PC-9 (cell line): ENCODE measurements at regions not wholly inside any gene's neighbourhood (a gene's known extent, or its start where the extent isn't known, plus 50 kb on each side); places are given as distances from the start of the nearest gene placed in this dataset.

Experiments
- BruUV-seq: library from RNA; stranded (reverse); fragments of 400-500 nt; replicated peaks from 2 replicates; lab custom pipeline; 2021; lab: Mats Ljungman, UMichigan
- CTCF ChIA-PET: fragments of 300-600 bp; sonication (Branson Sonifier 250); formaldehyde crosslinking; loops from one replicate; lab custom pipeline; 2022; ENCODE audit warnings: antibody characterized with exemption; lab: Charles Lee
- POLR2A ChIA-PET: fragments of 300-600 bp; sonication (Branson Sonifier 250); formaldehyde crosslinking; loops from one replicate; lab custom pipeline; 2022; ENCODE audit warnings: antibody characterized with exemption; ENCODE audit not compliant: unreplicated experiment; lab: Charles Lee
- DNase-seq, 2 experiments: peaks; one replicate each; pipeline versions ENCODE4 v3.0.0 to v3.0.0-alpha.2; 2015 to 2022; ENCODE audit warnings: mixed read lengths in 1 of 2
- H2AFZ ChIP-seq: fragments of 200-600 bp; sonication (generic); 2 replicates; pipeline ENCODE4 v1.8.1; 2017; ENCODE audit warnings: antibody characterized with exemption
- H3F3A ChIP-seq: fragments of 200-600 bp; sonication (generic); 2 replicates; pipeline ENCODE4 v1.8.1; 2017; ENCODE audit warnings: antibody characterized with exemption, mild to moderate bottlenecking, low read depth; ENCODE audit not compliant: insufficient read depth
- H3K27ac ChIP-seq: fragments of 200-600 bp; sonication (generic); 2 replicates; pipeline ENCODE4 v1.6.1; 2016; ENCODE audit warnings: mixed run types
- H3K27me3 ChIP-seq: fragments of 200-600 bp; sonication (generic); 2 replicates; pipeline ENCODE4 v1.6.1; 2016; ENCODE audit warnings: low read depth, mixed run types; ENCODE audit not compliant: insufficient read depth
- H3K36me3 ChIP-seq: fragments of 200-600 bp; sonication (generic); 2 replicates; pipeline ENCODE4 v1.6.1; 2016; ENCODE audit warnings: low read depth, mixed run types
- H3K4me1 ChIP-seq: fragments of 200-600 bp; sonication (generic); replicated peaks from 2 replicates; pipeline ENCODE4 v1.6.1; 2016; ENCODE audit warnings: mixed run types; ENCODE audit not compliant: insufficient read depth
- H3K4me2 ChIP-seq: fragments of 200-600 bp; sonication (generic); 2 replicates; pipeline ENCODE4 v1.6.1; 2017; ENCODE audit warnings: mixed run types
- H3K4me3 ChIP-seq: fragments of 200-600 bp; sonication (generic); 2 replicates; pipeline ENCODE4 v1.6.1; 2016; ENCODE audit warnings: mixed run types
- H3K79me2 ChIP-seq: fragments of 200-600 bp; sonication (generic); 2 replicates; pipeline ENCODE4 v1.6.1; 2017; ENCODE audit warnings: low read depth, mixed run types
- H3K9me2 ChIP-seq: fragments of 200-600 bp; sonication (generic); 2 replicates; pipeline ENCODE4 v1.8.1; 2017; ENCODE audit warnings: mild to moderate bottlenecking; ENCODE audit not compliant: insufficient read depth
- H3K9me3 ChIP-seq: fragments of 200-600 bp; sonication (generic); 2 replicates; pipeline ENCODE4 v1.8.1; 2016; ENCODE audit warnings: low read depth; ENCODE audit not compliant: insufficient read depth
- H4K20me1 ChIP-seq: fragments of 200-600 bp; sonication (generic); 2 replicates; pipeline ENCODE4 v1.8.1; 2017; ENCODE audit not compliant: insufficient read depth
- CTCF ChIP-seq: fragments of 200-600 bp; sonication (generic); conservative IDR thresholded peaks from 2 replicates; pipeline ENCODE4 v1.6.1; 2017; ENCODE audit warnings: mixed run types, antibody characterized with exemption, mild to moderate bottlenecking, moderate library complexity
- EZH2 ChIP-seq: fragments of 200-600 bp; sonication (generic); IDR thresholded peaks from 2 replicates; pipeline ENCODE4 v1.8.0; 2017; ENCODE audit warnings: antibody characterized with exemption, low read depth
- intact Hi-C: fragments of 100-400 bp; cut with micrococcal nuclease; formaldehyde crosslinking; loops from one replicate; pipeline ENCODE4 v1.10.0; 2022; ENCODE audit not compliant: unreplicated experiment

- H3K4me2 ChIP-seq = no peak overlapping the region
- H3K4me1 ChIP-seq = no peaks in the 10 kb centered on the region
- intact Hi-C loops = no loop called here
- no TSS peak for BruUV-seq
- no peaks in the 10 kb centered on the region for H3K27me3 ChIP-seq
- no peaks in the 10 kb centered on the region for H3K9me2 ChIP-seq
- no peaks in the 10 kb centered on the region for H3K9me3 ChIP-seq
- no peak overlapping the region for H3K27ac ChIP-seq
- H3K79me2 ChIP-seq = no peaks in the 10 kb centered on the region
- no peak overlapping the region for H2AFZ ChIP-seq
- CTCF ChIA-PET = no interaction called here
- POLR2A ChIA-PET = no interaction called here
- no peak for DNase-seq
- H3F3A ChIP-seq = no peaks in the 10 kb centered on the region
- no peaks in the 10 kb centered on the region for H3K36me3 ChIP-seq
- H4K20me1 ChIP-seq = no peaks in the 10 kb centered on the region
- no peak overlapping the region for H3K4me3 ChIP-seq
- TF ChIP-seq EZH2 (no peak), CTCF (no peak)
Observed at GRCh38 chr22:22076932-22077703, 94.5 kb upstream of the TOP3B start.

GRCh38 chr22:22076361-22076760 is 93.8 kb upstream of the TOP3B start:
- Histone ChIP-seq H3K9me2 (no peaks in the 10 kb centered on the region), H3F3A (no peaks in the 10 kb centered on the region), H3K4me2 (no peak overlapping the region), H2AFZ (no peak overlapping the region), H3K79me2 (no peaks in the 10 kb centered on the region), H3K36me3 (no peaks in the 10 kb centered on the region), H3K4me1 (no peaks in the 10 kb centered on the region), H3K27ac (no peak overlapping the region), H4K20me1 (no peaks in the 10 kb centered on the region), H3K9me3 (no peaks in the 10 kb centered on the region), H3K27me3 (no peaks in the 10 kb centered on the region), H3K4me3 (no peak overlapping the region)
- no peak for TF ChIP-seq CTCF
- no peak for TF ChIP-seq EZH2
- CTCF ChIA-PET = no interaction called here
- intact Hi-C loops = no loop called here
- no peak for DNase-seq
- no TSS peak for BruUV-seq
- POLR2A ChIA-PET = no interaction called here

GRCh38 chr22:22075382-22076163 is 93.0 kb upstream of the TOP3B start:
- no peak overlapping the region for H2AFZ ChIP-seq
- no peak overlapping the region for H3K27ac ChIP-seq
- no peaks in the 10 kb centered on the region for H3K4me1 ChIP-seq
- H3K4me3 ChIP-seq = no peak overlapping the region
- no peaks in the 10 kb centered on the region for H3K79me2 ChIP-seq
- H3K9me2 ChIP-seq = no peaks in the 10 kb centered on the region
- BruUV-seq = no TSS peak
- DNase-seq = peak in 1 of 2 experiments; percentile 3
- intact Hi-C loops = no loop called here
- POLR2A ChIA-PET = interaction anchor here (0.7 kb wide), 1 partner anchor 61 kb away, joined by 4 read pairs; no protein-coding TSS in a partner anchor
- no peaks in the 10 kb centered on the region for H3F3A ChIP-seq
- H3K9me3 ChIP-seq = no peaks in the 10 kb centered on the region
- no peaks in the 10 kb centered on the region for H4K20me1 ChIP-seq
- CTCF ChIA-PET = interaction anchor here (0.6 kb wide), 1 partner anchor 9 kb away, joined by 7 read pairs; no protein-coding TSS in a partner anchor
- H3K4me2 ChIP-seq = no peak overlapping the region
- no peaks in the 10 kb centered on the region for H3K36me3 ChIP-seq
- no peak for TF ChIP-seq CTCF
- no peaks in the 10 kb centered on the region for H3K27me3 ChIP-seq
